IMR-90 (cell line): ENCODE measurements at regions not wholly inside any gene's neighbourhood (a gene's known extent, or its start where the extent isn't known, plus 50 kb on each side); places are given as distances from the start of the nearest gene placed in this dataset.

Experiments used
- ATAC-seq: fragments of 200-7000 bp; cut with Tn5 transposase; 2 replicates; pipeline ENCODE4 v1.9.1; 2020; ENCODE audit warnings: low read depth, mild to moderate bottlenecking, moderate library complexity
- BruUV-seq: library from RNA; stranded (reverse); fragments of 400-500 nt; replicated peaks from 2 replicates; lab custom pipeline; 2021; lab: Mats Ljungman, UMichigan
- CTCF ChIA-PET: fragments of 300-600 bp; formaldehyde crosslinking; extraction: SDS; loops from one replicate; lab custom pipeline; 2021; ENCODE audit warnings: antibody characterized with exemption; lab: Yijun Ruan, JAX
- POLR2A ChIA-PET: fragments of 300-600 bp; sonication (Branson Sonifier 250); formaldehyde crosslinking; loops from one replicate; lab custom pipeline; 2022; ENCODE audit warnings: antibody characterized with exemption; ENCODE audit not compliant: unreplicated experiment; lab: Charles Lee
- DNase-seq: peaks from one replicate; pipeline ENCODE4 v3.0.0; 2013
- H2AFZ ChIP-seq: replicated peaks from 2 replicates; pipeline ENCODE3; 2013; ENCODE audit warnings: low read length, mild to moderate bottlenecking; ENCODE audit not compliant: poor library complexity
- H2AK5ac ChIP-seq: 2 replicates; pipeline ENCODE4 v1.6.1; 2013; ENCODE audit warnings: low read depth, low read length, inconsistent platforms
- H2AK9ac ChIP-seq: replicated peaks from 2 replicates; pipeline ENCODE3; 2013; ENCODE audit warnings: mild to moderate bottlenecking, low read depth, low read length, moderate library complexity; ENCODE audit not compliant: poor library complexity
- H2BK120ac ChIP-seq: 2 replicates; pipeline ENCODE4 v1.6.1; 2013; ENCODE audit warnings: low read depth, low read length, inconsistent platforms
- H2BK15ac ChIP-seq: 3 replicates; pipeline ENCODE4 v1.6.1; 2013; ENCODE audit warnings: low read depth, low read length, inconsistent platforms
- H2BK20ac ChIP-seq: 2 replicates; pipeline ENCODE4 v1.6.1; 2013; ENCODE audit warnings: low read depth, mild to moderate bottlenecking, inconsistent platforms, low read length, moderate library complexity
- H2BK5ac ChIP-seq: 2 replicates; pipeline ENCODE4 v1.6.1; 2013; ENCODE audit warnings: mild to moderate bottlenecking, low read depth, low read length, inconsistent platforms; ENCODE audit not compliant: poor library complexity, severe bottlenecking
- H3K14ac ChIP-seq: replicated peaks from 2 replicates; pipeline ENCODE4 v1.6.1; 2013; ENCODE audit warnings: low read depth, low read length, inconsistent platforms
- H3K18ac ChIP-seq: 2 replicates; pipeline ENCODE4 v1.6.1; 2013; ENCODE audit warnings: low read depth, low read length, control low read depth
- H3K23ac ChIP-seq: 2 replicates; pipeline ENCODE4 v1.6.1; 2013; ENCODE audit warnings: low read depth, low read length, inconsistent platforms
- H3K27ac ChIP-seq: 2 replicates; pipeline ENCODE4 v1.5.1; 2013; ENCODE audit warnings: mild to moderate bottlenecking, control low read depth, low read length; ENCODE audit not compliant: insufficient read depth
- H3K27me3 ChIP-seq: 2 replicates; pipeline ENCODE4 v1.6.1; 2013; ENCODE audit warnings: low read length; ENCODE audit not compliant: control insufficient read depth, insufficient read depth
- H3K36me3 ChIP-seq: 2 replicates; pipeline ENCODE4 v1.6.1; 2013; ENCODE audit warnings: low read length, mixed read lengths; ENCODE audit not compliant: control insufficient read depth, insufficient read depth
- H3K4ac ChIP-seq: 2 replicates; pipeline ENCODE4 v1.6.1; 2013; ENCODE audit warnings: low read depth, low read length, inconsistent platforms
- H3K4me1 ChIP-seq: 2 replicates; pipeline ENCODE4 v1.6.1; 2013; ENCODE audit warnings: low read length, mixed read lengths; ENCODE audit not compliant: control insufficient read depth, insufficient read depth
- H3K4me2 ChIP-seq: 2 replicates; pipeline ENCODE4 v1.6.1; 2013; ENCODE audit warnings: low read depth, mild to moderate bottlenecking, control low read depth, low read length, moderate library complexity
- H3K4me3 ChIP-seq: 2 replicates; pipeline ENCODE4 v1.5.1; 2013; ENCODE audit warnings: low read depth, mild to moderate bottlenecking, control low read depth, low read length, moderate library complexity; ENCODE audit not compliant: insufficient read depth
- H3K56ac ChIP-seq: 2 replicates; pipeline ENCODE4 v1.6.1; 2013; ENCODE audit warnings: low read length, inconsistent platforms; ENCODE audit not compliant: insufficient read depth; ENCODE audit errors: extremely low read depth
- H3K79me1 ChIP-seq, 2 experiments: 2 replicates each; pipeline ENCODE4 v1.6.1; 2013; ENCODE audit warnings: low read length in 2 of 2, inconsistent platforms in 1 of 2, low read depth in 1 of 2
- H3K9ac ChIP-seq: 2 replicates; pipeline ENCODE4 v1.6.1; 2013; ENCODE audit warnings: low read depth, low read length, control low read depth
- H3K9me1 ChIP-seq: 2 replicates; pipeline ENCODE4 v1.6.1; 2013; ENCODE audit warnings: low read length, inconsistent platforms; ENCODE audit not compliant: insufficient read depth
- H3K9me3 ChIP-seq: 2 replicates; pipeline ENCODE4 v1.6.1; 2013; ENCODE audit warnings: low read length; ENCODE audit not compliant: control insufficient read depth, insufficient read depth
- H4K20me1 ChIP-seq: 2 replicates; pipeline ENCODE4 v1.6.1; 2013; ENCODE audit warnings: low read length, inconsistent platforms; ENCODE audit not compliant: insufficient read depth
- H4K5ac ChIP-seq: 2 replicates; pipeline ENCODE4 v1.6.1; 2013; ENCODE audit warnings: mild to moderate bottlenecking, low read depth, low read length, control low read depth
- H4K8ac ChIP-seq, 2 experiments: 2 replicates each; pipeline ENCODE4 v1.6.1; 2013; ENCODE audit warnings: low read depth in 2 of 2, low read length in 2 of 2, control low read depth in 1 of 2, inconsistent platforms in 1 of 2
- H4K91ac ChIP-seq: 2 replicates; pipeline ENCODE4 v1.6.1; 2013; ENCODE audit warnings: low read depth, low read length, inconsistent platforms; ENCODE audit not compliant: insufficient read depth
- BHLHE40 ChIP-seq: fragments of 150-350 bp; IDR thresholded peaks from 2 replicates; pipeline ENCODE4 v1.6.1; 2016; ENCODE audit warnings: mild to moderate bottlenecking, low read depth, low read length
- CEBPB ChIP-seq: IDR thresholded peaks from 2 replicates; pipeline ENCODE4 v1.6.1; 2012; ENCODE audit warnings: low read depth, low read length, improper control_type of control experiment
- CHD1 ChIP-seq: IDR thresholded peaks from 2 replicates; pipeline ENCODE4 v1.6.1; 2012; ENCODE audit warnings: low read depth, low read length, improper control_type of control experiment
- ELK1 ChIP-seq: fragments of 150-350 bp; IDR thresholded peaks from 2 replicates; pipeline ENCODE4 v1.6.1; 2016; ENCODE audit warnings: low read depth, mild to moderate bottlenecking, low read length, moderate library complexity, borderline replicate concordance
- FOS ChIP-seq: fragments of 150-350 bp; IDR thresholded peaks from 2 replicates; pipeline ENCODE4 v1.6.1; 2016; ENCODE audit warnings: low read depth, low read length
- MAFK ChIP-seq: IDR thresholded peaks from 2 replicates; pipeline ENCODE4 v1.6.1; 2012; ENCODE audit warnings: low read depth, low read length, improper control_type of control experiment
- MAZ ChIP-seq: IDR thresholded peaks from 2 replicates; pipeline ENCODE4 v1.6.1; 2012; ENCODE audit warnings: low read depth, mild to moderate bottlenecking, low read length, improper control_type of control experiment, moderate library complexity, borderline replicate concordance
- NFE2L2 ChIP-seq: fragments of 150-350 bp; IDR thresholded peaks from 2 replicates; pipeline ENCODE4 v1.6.1; 2016; ENCODE audit warnings: low read depth, mild to moderate bottlenecking, low read length
- POLR2A ChIP-seq: IDR thresholded peaks from 2 replicates; pipeline ENCODE4 v1.6.1; 2012; ENCODE audit warnings: mild to moderate bottlenecking, low read depth, low read length
- RAD21 ChIP-seq: IDR thresholded peaks from 2 replicates; pipeline ENCODE4 v1.6.1; 2012; ENCODE audit warnings: low read length, improper control_type of control experiment
- SMC3 ChIP-seq: fragments of 150-350 bp; IDR thresholded peaks from 2 replicates; pipeline ENCODE4 v1.6.1; 2016; ENCODE audit warnings: low read depth, mild to moderate bottlenecking, antibody characterized with exemption, low read length, moderate library complexity
- USF2 ChIP-seq: fragments of 150-350 bp; IDR thresholded peaks from 2 replicates; pipeline ENCODE4 v1.6.1; 2017; ENCODE audit warnings: mild to moderate bottlenecking, antibody characterized with exemption, low read length, low read depth
- WGBS, 2 experiments: methylation state at CpG; one replicate each; pipeline versions ENCODE4 v1.1.5 to v1.1.7; 2013; ENCODE audit warnings: missing lambda C conversion rate in 2 of 2; ENCODE audit not compliant: insufficient read length in 1 of 2; ENCODE audit errors: extremely low coverage in 2 of 2; 5-methylcytosine and 5-hydroxymethylcytosine counted together
- dilution Hi-C: fragments of 300-500 bp; cut with HindIII; formaldehyde crosslinking; loops from one replicate; pipeline ENCODE4 v1.14.3; 2018; ENCODE audit warnings: low sequenced_read_pairs; ENCODE audit not compliant: unreplicated experiment
- in situ Hi-C: fragments of 300-500 bp; cut with MboI; formaldehyde crosslinking; loops from 3 replicates; pipeline ENCODE4 v1.14.3; 2019; ENCODE audit warnings: low sequenced_read_pairs, inconsistent platforms, mixed read lengths
- intact Hi-C: fragments of 100-400 bp; cut with micrococcal nuclease; formaldehyde crosslinking; loops from 2 replicates; pipeline ENCODE4 v1.10.0; 2022

- Histone ChIP-seq H4K20me1 (no peaks in the 10 kb centered on the region), H4K91ac (no peak overlapping the region)
- in situ Hi-C loops, result no loop called here
These were observed 925.3 kb upstream of the CDH10 start for GRCh38 chr5:25570067-25570583.

More at GRCh38 chr5:25570067-25570583, 925.3 kb upstream of the CDH10 start:
- Histone ChIP-seq H2BK120ac (no peak overlapping the region), H4K8ac (no peak overlapping the region), H2BK5ac (no peak overlapping the region), H3K9ac (no peak overlapping the region), H3K14ac (no peak overlapping the region), H2AK9ac (no peak overlapping the region), H3K9me3 (0 out of 2 replicates have a peak, but pooled peaks cover 4% of the 10 kb centered on the region), H3K79me1 (no peaks in the 10 kb centered on the region), H3K4me3 (no peak overlapping the region), H2AFZ (no peak overlapping the region), H3K18ac (no peak overlapping the region), H3K36me3 (no peaks in the 10 kb centered on the region), H2BK15ac (no peak overlapping the region), H3K4ac (no peak overlapping the region), H3K4me1 (no peaks in the 10 kb centered on the region), H3K9me1 (no peaks in the 10 kb centered on the region), H3K56ac (no peak overlapping the region), H3K4me2 (no peak overlapping the region), H4K5ac (no peak overlapping the region), H3K27me3 (no peaks in the 10 kb centered on the region), H2BK20ac (no peak overlapping the region), H2AK5ac (no peak overlapping the region), H3K23ac (no peak overlapping the region), H3K27ac (no peak overlapping the region)
- no peak for DNase-seq
- BruUV-seq, result no TSS peak
- POLR2A ChIA-PET, result no interaction called here
- no peak for TF ChIP-seq NFE2L2
- TF ChIP-seq RAD21, result no peak
- TF ChIP-seq USF2, result no peak
- no peak for TF ChIP-seq SMC3
- no peak for TF ChIP-seq CEBPB
- TF ChIP-seq FOS, result no peak
- no peak for TF ChIP-seq CHD1
- TF ChIP-seq POLR2A, result no peak
- no peak for TF ChIP-seq MAZ
- no peak for TF ChIP-seq ELK1
- no peak for TF ChIP-seq MAFK
- no peak for TF ChIP-seq BHLHE40
- CTCF ChIA-PET, result no interaction called here
- no CpG with 5 or more reads among the region's 5 CpGs for WGBS, 2 experiments
- no peak for ATAC-seq
- intact Hi-C loops, result no loop called here
- dilution Hi-C loops, result no loop called here
